ENCODE measurements at regions not wholly inside any gene's neighbourhood (a gene's known extent, or its start where the extent isn't known, plus 50 kb on each side); places are given as distances from the start of the nearest gene placed in this dataset.

- H3K4me3 ChIP-seq, result no peak overlapping the region
- no peak for DNase-seq (ENCODE audit: low spot score in 2 of 2)
- TF ChIP-seq CTCF (IDR thresholded peaks at IDR 0.05), result no peak
- H3K9me3 ChIP-seq, result no peaks in the 10 kb centered on the region
- H3K27me3 ChIP-seq, result no peaks in the 10 kb centered on the region
- H3K27ac ChIP-seq, result no peak overlapping the region
- H3K36me3 ChIP-seq, result no peaks in the 10 kb centered on the region
- intact Hi-C loops (cut with DNase I), result no loop called here
- no peaks in the 10 kb centered on the region for H3K4me1 ChIP-seq
Observed at GRCh38 chr17:71883258-71883657, 237.6 kb upstream of the SOX9 start.

GRCh38 chr17:71883845-71884244, 237.0 kb upstream of the SOX9 start:
- TF ChIP-seq CTCF (IDR thresholded peaks at IDR 0.05), result no peak
- intact Hi-C loops (cut with DNase I), result no loop called here

GRCh38 chr17:71885662-71886061, 235.2 kb upstream of the SOX9 start:
- Histone ChIP-seq H3K27me3 (no peaks in the 10 kb centered on the region), H3K4me1 (no peaks in the 10 kb centered on the region), H3K36me3 (no peaks in the 10 kb centered on the region), H3K27ac (no peak overlapping the region), H3K4me3 (no peak overlapping the region), H3K9me3 (no peaks in the 10 kb centered on the region)
- intact Hi-C loops (cut with DNase I), result no loop called here
- DNase-seq (ENCODE audit: low spot score in 2 of 2), result no peak
- no peak for TF ChIP-seq CTCF (IDR thresholded peaks at IDR 0.05)

More at GRCh38 chr17:71883845-71884244, 237.0 kb upstream of the SOX9 start:
- H3K9me3 ChIP-seq, result no peaks in the 10 kb centered on the region
- no peaks in the 10 kb centered on the region for H3K36me3 ChIP-seq
- H3K27me3 ChIP-seq, result no peaks in the 10 kb centered on the region
- no peak overlapping the region for H3K4me3 ChIP-seq
- no peak for DNase-seq (ENCODE audit: low spot score in 2 of 2)
- H3K27ac ChIP-seq, result no peak overlapping the region
- H3K4me1 ChIP-seq, result no peaks in the 10 kb centered on the region

- Histone ChIP-seq H3K27ac (no peak overlapping the region), H3K36me3 (no peaks in the 10 kb centered on the region), H3K4me1 (peaks cover 0 to 4% of the 10 kb centered on the region in 2 donors), H3K4me3 (no peak overlapping the region), H3K27me3 (no peaks in the 10 kb centered on the region), H3K9me3 (no peaks in the 10 kb centered on the region)
- no peak for TF ChIP-seq CTCF (IDR thresholded peaks at IDR 0.05)
- no peak for DNase-seq (ENCODE audit: low spot score in 2 of 2)
- intact Hi-C loops (cut with DNase I), result no loop called here
Observed at GRCh38 chr17:71899317-71899716, 221.5 kb upstream of the SOX9 start.

- no peak for TF ChIP-seq CTCF (IDR thresholded peaks at IDR 0.05)
- DNase-seq (ENCODE audit: low spot score in 2 of 2), result no peak
- H3K9me3 ChIP-seq, result no peaks in the 10 kb centered on the region
- H3K27me3 ChIP-seq, result no peaks in the 10 kb centered on the region
- no peak overlapping the region for H3K27ac ChIP-seq
- H3K36me3 ChIP-seq, result no peaks in the 10 kb centered on the region
- intact Hi-C loops (cut with DNase I), result no loop called here
- peaks cover 0 to 4% of the 10 kb centered on the region in 2 donors for H3K4me1 ChIP-seq
- no peak overlapping the region for H3K4me3 ChIP-seq
Observed at GRCh38 chr17:71900621-71901229, 220.1 kb upstream of the SOX9 start.
